ENCODE measurements at regions not wholly inside any gene's neighbourhood (a gene's known extent, or its start where the extent isn't known, plus 50 kb on each side); places are given as distances from the start of the nearest gene placed in this dataset.

GRCh38 chr2:228630786-228631185, 449.3 kb upstream of the SPHKAP start:
- intact Hi-C loops (cut with DNase I): no loop called here
- H3K27ac ChIP-seq: no peak overlapping the region
- H3K9me3 ChIP-seq: no peaks in the 10 kb centered on the region
- no peaks in the 10 kb centered on the region for H3K4me1 ChIP-seq
- no peak for ATAC-seq
- no peak for DNase-seq
- no peak for TF ChIP-seq CTCF (IDR thresholded peaks at IDR 0.05)
- H3K36me3 ChIP-seq: no peaks in the 10 kb centered on the region
- H3K27me3 ChIP-seq: no peaks in the 10 kb centered on the region
- no peak overlapping the region for H3K4me3 ChIP-seq

- H3K4me3 ChIP-seq: no peak overlapping the region
- H3K27ac ChIP-seq: no peak overlapping the region
- no peak for TF ChIP-seq CTCF (IDR thresholded peaks at IDR 0.05)
- H3K9me3 ChIP-seq: no peaks in the 10 kb centered on the region
- intact Hi-C loops (cut with DNase I): no loop called here
- DNase-seq: no peak
- no peaks in the 10 kb centered on the region for H3K27me3 ChIP-seq
- H3K4me1 ChIP-seq: no peaks in the 10 kb centered on the region
- H3K36me3 ChIP-seq: no peaks in the 10 kb centered on the region
- ATAC-seq: no peak
Observed at GRCh38 chr2:228629251-228629650, 447.8 kb upstream of the SPHKAP start.

GRCh38 chr2:228628682-228629081, 447.2 kb upstream of the SPHKAP start:
- Histone ChIP-seq H3K27me3 (no peaks in the 10 kb centered on the region), H3K27ac (no peak overlapping the region), H3K9me3 (no peaks in the 10 kb centered on the region), H3K4me1 (no peaks in the 10 kb centered on the region), H3K4me3 (no peak overlapping the region), H3K36me3 (no peaks in the 10 kb centered on the region)
- ATAC-seq (no peak), DNase-seq (no peak)
- TF ChIP-seq CTCF (IDR thresholded peaks at IDR 0.05): no peak
- intact Hi-C loops (cut with DNase I): no loop called here

- no peak for TF ChIP-seq CTCF (IDR thresholded peaks at IDR 0.05)
- no peaks in the 10 kb centered on the region for H3K4me1 ChIP-seq
- intact Hi-C loops (cut with DNase I): no loop called here
- no peaks in the 10 kb centered on the region for H3K9me3 ChIP-seq
- H3K4me3 ChIP-seq: no peak overlapping the region
- H3K27me3 ChIP-seq: no peaks in the 10 kb centered on the region
- DNase-seq (no peak), ATAC-seq (no peak)
- no peak overlapping the region for H3K27ac ChIP-seq
- H3K36me3 ChIP-seq: no peaks in the 10 kb centered on the region
Observed at GRCh38 chr2:228627510-228627909, 446.0 kb upstream of the SPHKAP start.

GRCh38 chr2:228625481-228625880, 444.0 kb upstream of the SPHKAP start:
- ATAC-seq (no peak), DNase-seq (no peak)
- TF ChIP-seq CTCF (IDR thresholded peaks at IDR 0.05): no peak
- Histone ChIP-seq H3K27ac (no peak overlapping the region), H3K4me3 (no peak overlapping the region), H3K4me1 (no peaks in the 10 kb centered on the region), H3K9me3 (no peaks in the 10 kb centered on the region), H3K27me3 (no peaks in the 10 kb centered on the region), H3K36me3 (no peaks in the 10 kb centered on the region)
- intact Hi-C loops (cut with DNase I): no loop called here

- ATAC-seq: no peak
- H3K4me3 ChIP-seq: no peak overlapping the region
- no peak for TF ChIP-seq CTCF (IDR thresholded peaks at IDR 0.05)
Observed at GRCh38 chr2:228624733-228625132, 443.2 kb upstream of the SPHKAP start.

More at GRCh38 chr2:228624733-228625132, 443.2 kb upstream of the SPHKAP start:
- no peaks in the 10 kb centered on the region for H3K36me3 ChIP-seq
- H3K9me3 ChIP-seq: no peaks in the 10 kb centered on the region
- H3K27me3 ChIP-seq: no peaks in the 10 kb centered on the region
- no peak overlapping the region for H3K27ac ChIP-seq
- no peaks in the 10 kb centered on the region for H3K4me1 ChIP-seq
- intact Hi-C loops (cut with DNase I): no loop called here
- no peak for DNase-seq

All from upper lobe of right lung (tissue), 1 donor.